Activated CD8-positive, alpha-beta memory T cell treated with anti-CD3 and anti-CD28 coated beads for 36 hours (primary cell): ENCODE measurements at regions not wholly inside any gene's neighbourhood (a gene's known extent, or its start where the extent isn't known, plus 50 kb on each side); places are given as distances from the start of the nearest gene placed in this dataset.
"Not testable (repeated sequence)": the region's sequence is repeated elsewhere in the genome, so short reads cannot be mapped to it uniquely, and the experiment has no call there.

ENCODE experiments used
- CTCF ChIA-PET: fragments of 350-600 bp; sonication (Branson Sonifier 250); formaldehyde crosslinking; loops from one replicate; lab custom pipeline; 2021; ENCODE audit warnings: antibody characterized with exemption; lab: Charles Lee
- POLR2A ChIA-PET: fragments of 350-600 bp; sonication (Branson Sonifier 250); formaldehyde crosslinking; loops from one replicate; lab custom pipeline; 2021; ENCODE audit warnings: antibody characterized with exemption; lab: Charles Lee

DNA sequence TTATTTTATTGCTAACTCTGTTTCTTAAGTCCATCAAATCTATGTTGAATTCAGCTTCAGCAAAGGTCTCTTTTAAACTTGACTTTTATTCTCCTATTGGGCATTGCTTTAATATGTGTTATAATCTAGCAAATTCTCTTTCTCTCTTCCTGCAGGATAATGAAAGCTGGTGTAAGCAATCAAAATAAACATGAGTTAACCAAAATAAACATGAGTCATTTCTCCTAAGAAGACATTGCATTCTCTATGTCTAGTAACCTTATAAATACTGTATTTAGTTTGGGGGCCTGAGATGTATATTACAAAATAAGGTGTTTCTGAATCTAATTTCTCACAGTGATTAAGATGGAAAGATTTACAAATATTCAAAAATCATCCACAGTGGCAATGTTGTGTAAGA is 739.1 kb upstream of the ATXN7L3B start:
- ChIA-PET CTCF (no interaction called here), POLR2A (no interaction called here)

DNA sequence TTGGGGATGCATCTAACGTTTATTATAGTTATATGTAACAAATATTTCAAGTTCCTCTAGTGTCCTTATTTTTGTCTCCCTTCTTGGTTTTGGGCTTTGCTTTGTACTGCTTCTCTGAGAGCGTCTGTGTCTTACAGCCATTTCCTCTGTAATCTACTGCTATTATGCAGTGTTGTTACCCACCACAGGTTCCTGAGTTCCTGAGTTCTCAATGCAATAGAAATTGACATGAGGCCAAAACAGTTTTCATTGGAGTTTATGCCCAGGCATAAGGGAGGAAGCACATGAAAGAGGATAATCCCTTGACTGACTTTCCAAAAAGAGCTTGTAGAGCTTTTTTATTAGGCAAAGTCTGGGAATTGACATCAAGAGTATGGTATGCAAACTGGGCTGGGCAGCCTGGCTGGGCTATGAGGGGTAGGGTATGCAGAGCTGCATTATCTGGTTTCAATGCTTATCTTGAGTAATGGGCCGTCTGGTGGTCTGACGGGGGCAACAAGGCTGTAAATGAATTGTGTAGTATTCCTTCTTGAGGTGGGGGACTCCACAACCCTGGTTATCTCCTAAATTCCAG is 722.5 kb upstream of the ATXN7L3B start:
- CTCF ChIA-PET, result no interaction called here
- POLR2A ChIA-PET, result no interaction called here

GRCh38 chr12:73817161-73817560 is 720.5 kb upstream of the ATXN7L3B start:
- POLR2A ChIA-PET, result no interaction called here

DNA sequence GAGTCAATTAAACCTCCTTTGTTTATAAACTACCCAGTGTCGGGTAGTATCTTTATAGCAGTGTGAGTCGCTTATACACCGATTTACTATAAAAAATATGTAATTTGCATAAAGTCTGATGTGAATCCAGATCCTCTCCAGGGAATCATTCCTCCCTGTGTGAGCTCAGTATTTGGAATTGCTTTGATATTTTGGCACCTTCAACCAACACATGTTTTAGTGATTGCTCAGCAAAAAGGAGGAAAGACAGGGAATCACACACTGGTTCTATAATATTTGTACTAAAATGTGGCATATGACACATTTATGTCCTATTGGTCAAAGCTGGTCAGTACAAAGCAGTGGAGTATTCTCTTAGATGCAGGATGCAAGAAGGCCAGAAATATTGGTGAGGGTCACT is 703.9 kb upstream of the ATXN7L3B start:
- CTCF ChIA-PET, result no interaction called here
- POLR2A ChIA-PET, result no interaction called here

More at GRCh38 chr12:73817161-73817560, 720.5 kb upstream of the ATXN7L3B start:
- CTCF ChIA-PET, result no interaction called here

- ChIA-PET CTCF (no interaction called here), POLR2A (no interaction called here)
These were observed 695.7 kb upstream of the ATXN7L3B start for GRCh38 chr12:73841963-73842362.

- POLR2A ChIA-PET, result no interaction called here
- CTCF ChIA-PET, result no interaction called here
These were observed 674.1 kb upstream of the ATXN7L3B start for GRCh38 chr12:73863546-73863945.

- ChIA-PET POLR2A (no interaction called here), CTCF (no interaction called here)
These were observed 670.5 kb upstream of the ATXN7L3B start for GRCh38 chr12:73867147-73867546.

GRCh38 chr12:73877291-73877690 is 660.3 kb upstream of the ATXN7L3B start:
- CTCF ChIA-PET, POLR2A ChIA-PET: not testable (repeated sequence)

DNA sequence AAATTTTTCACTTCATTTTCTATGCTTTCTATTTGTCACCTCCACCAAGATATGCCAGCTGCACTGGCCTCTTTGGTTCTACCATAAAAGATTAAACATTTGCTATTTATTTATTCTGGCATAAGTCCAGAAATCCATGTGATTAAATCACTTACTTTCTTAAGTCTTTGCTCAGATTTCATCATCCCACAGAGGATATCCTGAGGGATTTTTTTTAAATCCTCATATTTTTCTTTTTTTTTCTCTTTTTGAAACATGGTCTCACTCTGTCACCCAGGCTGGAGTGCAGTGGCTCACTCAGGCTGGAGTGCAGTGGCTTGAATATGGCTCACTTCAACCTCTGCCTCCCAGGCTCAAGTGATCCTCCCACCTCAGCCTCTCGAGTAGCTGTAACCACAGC is 645.4 kb upstream of the ATXN7L3B start:
- CTCF ChIA-PET, result no interaction called here
- POLR2A ChIA-PET, result no interaction called here

- CTCF ChIA-PET, result no interaction called here
These were observed 639.0 kb upstream of the ATXN7L3B start for GRCh38 chr12:73898645-73899044.

GRCh38 chr12:73902260-73902659 is 635.4 kb upstream of the ATXN7L3B start:
- ChIA-PET POLR2A (no interaction called here), CTCF (no interaction called here)

More at GRCh38 chr12:73898645-73899044, 639.0 kb upstream of the ATXN7L3B start:
- POLR2A ChIA-PET, result no interaction called here

DNA sequence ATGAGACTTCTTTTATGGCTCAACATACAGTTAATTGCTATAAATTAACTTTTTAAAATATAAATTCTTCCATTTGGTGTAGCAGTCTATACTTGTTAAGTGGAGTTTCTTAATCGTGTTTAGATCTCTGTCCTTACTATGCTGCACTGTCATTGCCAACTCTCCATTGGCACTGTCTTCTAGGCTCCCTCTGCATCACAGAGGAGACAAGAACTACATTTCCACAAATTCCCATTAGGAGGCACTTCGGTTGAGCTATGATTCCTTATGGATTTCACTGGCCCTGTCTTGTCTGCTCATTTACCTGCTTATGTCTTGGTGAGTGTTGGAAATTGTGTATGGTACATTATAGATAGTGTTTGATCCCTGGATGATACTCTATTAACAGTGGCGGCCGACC is 630.9 kb upstream of the ATXN7L3B start:
- CTCF ChIA-PET, result no interaction called here
- POLR2A ChIA-PET, result no interaction called here

- ChIA-PET CTCF (interaction anchor here (0.9 kb wide), 1 partner anchor 15 kb away, joined by 3 read pairs; no protein-coding TSS in a partner anchor), POLR2A (no interaction called here)
These were observed 601.8 kb upstream of the ATXN7L3B start for GRCh38 chr12:73935817-73936216.

DNA sequence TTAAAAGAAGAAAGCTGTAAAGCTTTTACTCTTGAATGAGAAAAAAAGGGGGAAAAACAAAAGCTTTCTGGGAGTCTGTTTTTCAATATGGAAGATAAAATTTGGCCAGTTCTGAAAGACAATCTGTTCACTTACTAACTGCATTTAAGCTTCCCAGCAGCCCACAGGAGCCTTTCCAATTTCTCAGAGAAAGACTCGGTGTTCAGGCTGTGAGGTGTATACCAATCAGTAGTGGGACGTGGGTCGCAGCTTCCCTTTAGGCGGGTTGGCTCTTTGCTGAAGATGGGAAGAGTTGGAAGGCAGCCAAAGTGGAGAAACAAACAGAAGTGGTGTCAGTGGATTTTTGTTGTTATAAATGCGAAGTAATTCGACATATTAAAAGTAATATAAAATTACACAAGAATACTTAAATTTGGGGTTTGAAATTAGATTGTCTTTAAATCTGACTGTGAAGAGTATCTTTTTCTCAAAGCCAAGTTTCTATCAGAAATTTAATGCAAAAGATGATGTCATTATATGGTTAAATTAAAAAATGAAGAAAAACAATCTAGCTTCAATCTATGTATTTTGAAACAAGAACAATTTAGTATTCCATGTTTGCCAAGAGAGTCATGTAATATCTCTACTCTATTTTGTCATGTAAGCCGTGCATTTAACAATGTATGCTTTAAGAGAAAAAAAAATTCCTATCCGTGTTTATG is 590.2 kb upstream of the ATXN7L3B start:
- ChIA-PET POLR2A (no interaction called here), CTCF (no interaction called here)

- ChIA-PET CTCF (no interaction called here), POLR2A (no interaction called here)
These were observed 587.1 kb upstream of the ATXN7L3B start for GRCh38 chr12:73950507-73950906.

DNA sequence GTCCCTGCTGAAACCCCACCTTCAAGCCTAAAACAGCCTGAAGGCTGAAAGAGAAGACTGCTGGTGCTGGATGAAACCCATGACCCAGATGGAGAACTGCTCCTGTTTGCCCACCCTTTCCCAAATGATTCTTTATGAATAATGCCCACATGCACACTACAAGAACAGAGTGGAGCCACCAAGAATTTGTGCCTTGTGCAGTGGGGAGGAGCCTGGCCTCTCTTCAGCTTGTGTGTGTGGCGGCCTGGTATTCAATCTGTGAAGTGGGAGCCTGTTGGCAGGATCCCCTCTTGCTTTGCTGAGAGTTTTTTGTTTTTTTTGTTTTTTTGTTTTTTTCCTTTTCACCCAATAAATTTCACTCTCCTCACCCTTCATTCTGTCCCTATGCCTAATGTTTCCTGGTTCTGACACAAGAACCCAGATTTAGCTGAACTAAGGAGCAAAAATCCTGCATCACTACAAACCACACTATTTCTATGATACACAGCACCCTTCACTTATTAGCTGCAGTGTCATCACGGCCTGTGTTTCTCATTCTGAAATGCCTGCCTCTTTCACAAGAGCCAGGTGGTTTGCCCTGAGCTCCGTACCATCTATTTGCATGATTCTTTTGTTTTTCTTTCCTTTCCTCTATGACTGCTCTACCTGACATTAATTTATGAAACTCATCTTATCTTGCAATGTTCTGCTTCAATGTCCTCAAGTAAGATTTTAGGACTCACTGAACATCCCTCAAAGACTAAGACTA is 585.5 kb upstream of the ATXN7L3B start:
- POLR2A ChIA-PET, result no interaction called here

GRCh38 chr12:73964641-73965040 is 573.0 kb upstream of the ATXN7L3B start:
- CTCF ChIA-PET, result no interaction called here
- POLR2A ChIA-PET, result no interaction called here

More for the DNA sequence above, 585.5 kb upstream of the ATXN7L3B start:
- CTCF ChIA-PET, result no interaction called here

DNA sequence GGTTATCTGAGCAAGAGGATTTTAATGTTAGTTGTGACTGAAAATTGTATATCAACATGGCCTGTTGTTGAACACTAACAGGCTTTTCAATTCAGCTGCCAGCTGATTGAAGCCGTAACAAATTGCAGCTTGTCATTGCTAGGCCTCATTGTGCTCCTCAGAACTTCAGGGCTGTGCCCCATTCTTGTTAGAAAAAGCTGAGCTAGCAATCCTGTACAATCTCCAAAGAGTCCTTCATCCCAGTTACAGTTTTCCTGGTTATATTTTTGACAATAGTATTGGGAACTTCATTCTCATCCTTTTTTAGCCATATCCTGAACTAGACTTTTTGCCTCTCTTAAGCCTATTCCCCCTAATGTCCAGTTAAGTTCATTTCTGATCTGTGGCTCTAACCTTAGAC is 564.1 kb upstream of the ATXN7L3B start:
- ChIA-PET POLR2A (no interaction called here), CTCF (no interaction called here)

GRCh38 chr12:73984552-73984951 is 553.1 kb upstream of the ATXN7L3B start:
- ChIA-PET POLR2A (no interaction called here), CTCF (interaction anchor here (0.5 kb wide), 1 partner anchor 10 kb away, joined by 5 read pairs; no protein-coding TSS in a partner anchor)

DNA sequence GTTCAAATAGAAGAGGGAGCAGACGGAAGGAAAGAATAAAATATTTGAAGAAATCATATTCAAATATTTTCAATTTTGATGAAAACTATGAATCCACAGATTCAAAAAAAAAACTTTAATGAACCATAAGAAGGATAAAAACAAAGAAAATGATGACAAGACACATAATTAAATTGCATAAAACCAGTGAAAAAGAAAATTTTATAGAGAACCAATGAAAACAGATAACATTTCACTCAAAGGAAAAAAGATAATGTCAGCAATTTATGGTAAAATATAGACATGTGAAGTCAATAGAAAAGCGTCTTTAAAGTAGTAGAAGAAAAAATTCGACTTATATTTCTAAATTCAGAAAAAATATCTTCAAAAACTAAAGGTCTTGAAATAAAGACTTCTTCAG is 546.5 kb upstream of the ATXN7L3B start:
- ChIA-PET POLR2A (no interaction called here), CTCF (no interaction called here)

- CTCF ChIA-PET, result no interaction called here
These were observed 538.7 kb upstream of the ATXN7L3B start for GRCh38 chr12:73998894-73999293.

More at GRCh38 chr12:73998894-73999293, 538.7 kb upstream of the ATXN7L3B start:
- POLR2A ChIA-PET, result no interaction called here
